Keratinocyte (primary cell): ENCODE measurements at regions not wholly inside any gene's neighbourhood (a gene's known extent, or its start where the extent isn't known, plus 50 kb on each side); places are given as distances from the start of the nearest gene placed in this dataset.

Experiments used
- DNase-seq: peaks from one replicate; pipeline ENCODE4 v3.0.0-alpha.2; 2011; ENCODE audit warnings: low read depth, missing footprints, low spot score
- FAIRE-seq: peaks from 2 replicates; lab custom pipeline; 2011; peaks lifted over from hg19 to GRCh38; lab: Jason Lieb, UNC
- H2AFZ ChIP-seq: 2 replicates; pipeline ENCODE4 v1.6.0; 2012; ENCODE audit warnings: low read length, control low read depth, inconsistent platforms; ENCODE audit not compliant: control insufficient read depth
- H3K27ac ChIP-seq: 2 replicates; pipeline ENCODE4 v1.5.1; 2011; ENCODE audit warnings: low read length; ENCODE audit not compliant: control insufficient read depth, insufficient read depth
- H3K27me3 ChIP-seq: 3 replicates; pipeline ENCODE4 v1.6.0; 2011; ENCODE audit warnings: low read length; ENCODE audit not compliant: control insufficient read depth, insufficient read depth; ENCODE audit errors: extremely low read depth
- H3K36me3 ChIP-seq, 2 experiments: 2 replicates in 1 of 2; 3 replicates in 1 of 2; pipeline ENCODE4 v1.5.1; 2011; ENCODE audit warnings: low read length in 2 of 2, mild to moderate bottlenecking in 1 of 2; ENCODE audit not compliant: control insufficient read depth in 2 of 2, insufficient read depth in 2 of 2; ENCODE audit errors: extremely low read depth in 1 of 2
- H3K4me1 ChIP-seq: 3 replicates; pipeline ENCODE4 v1.5.1; 2011; ENCODE audit warnings: low read length; ENCODE audit not compliant: control insufficient read depth, insufficient read depth; ENCODE audit errors: extremely low read depth
- H3K4me2 ChIP-seq: 3 replicates; pipeline ENCODE4 v1.6.0; 2011; ENCODE audit warnings: low read depth, low read length; ENCODE audit not compliant: control insufficient read depth, insufficient read depth; ENCODE audit errors: extremely low read depth
- H3K4me3 ChIP-seq, 3 experiments: fragments of 200-600 bp in 1 of 3; sonication (generic) in 1 of 3; 2 replicates in 2 of 3; 3 replicates in 1 of 3; pipeline ENCODE4 v1.5.1; 2011 to 2016; ENCODE audit warnings: low read length in 3 of 3, mild to moderate bottlenecking in 3 of 3, control low read depth in 2 of 3, inconsistent platforms in 1 of 3, low read depth in 1 of 3, mixed read lengths in 1 of 3, mixed run types in 1 of 3, moderate library complexity in 1 of 3; ENCODE audit not compliant: control insufficient read depth in 2 of 3, insufficient read depth in 2 of 3; ENCODE audit errors: extremely low read depth in 1 of 3
- H3K79me2 ChIP-seq: 2 replicates; pipeline ENCODE4 v1.6.0; 2012; ENCODE audit warnings: low read length; ENCODE audit not compliant: control insufficient read depth, insufficient read depth
- H3K9ac ChIP-seq: 3 replicates; pipeline ENCODE4 v1.6.0; 2011; ENCODE audit warnings: low read length; ENCODE audit not compliant: control insufficient read depth, insufficient read depth; ENCODE audit errors: extremely low read depth
- H3K9me1 ChIP-seq: 3 replicates; pipeline ENCODE4 v1.6.0; 2011; ENCODE audit warnings: low read length; ENCODE audit not compliant: control insufficient read depth, insufficient read depth; ENCODE audit errors: extremely low read depth
- H3K9me3 ChIP-seq: 2 replicates; pipeline ENCODE4 v1.5.1; 2012; ENCODE audit warnings: low read depth, low read length; ENCODE audit not compliant: control insufficient read depth
- H4K20me1 ChIP-seq: 3 replicates; pipeline ENCODE4 v1.6.0; 2011; ENCODE audit warnings: low read length; ENCODE audit not compliant: control insufficient read depth, insufficient read depth; ENCODE audit errors: extremely low read depth
- EZH2 ChIP-seq: IDR thresholded peaks from one replicate; pipeline ENCODE4 v1.6.1; 2012; ENCODE audit warnings: inconsistent platforms, mild to moderate bottlenecking, low read length, moderate library complexity
- dilution Hi-C: fragments of 300-500 bp; cut with MboI; formaldehyde crosslinking; loops from one replicate; pipeline ENCODE4 v1.7.0; 2020; ENCODE audit warnings: low sequenced_read_pairs; ENCODE audit not compliant: extremely low pct_ligation_motif_present
- TF ChIP-seq, protein P1 (sequence below), 3 experiments: IDR thresholded peaks in 1 of 3; conservative IDR thresholded peaks in 1 of 3; optimal IDR thresholded peaks in 1 of 3; 2 replicates in 2 of 3; 3 replicates in 1 of 3; pipeline versions ENCODE3 to v1.5.1; 2011; ENCODE audit warnings: low read length in 3 of 3, mild to moderate bottlenecking in 3 of 3, moderate library complexity in 2 of 3, control low read depth in 1 of 3, inconsistent platforms in 1 of 3; ENCODE audit not compliant: insufficient read depth in 2 of 3; ENCODE audit errors: extremely low read depth in 1 of 3

DNA sequence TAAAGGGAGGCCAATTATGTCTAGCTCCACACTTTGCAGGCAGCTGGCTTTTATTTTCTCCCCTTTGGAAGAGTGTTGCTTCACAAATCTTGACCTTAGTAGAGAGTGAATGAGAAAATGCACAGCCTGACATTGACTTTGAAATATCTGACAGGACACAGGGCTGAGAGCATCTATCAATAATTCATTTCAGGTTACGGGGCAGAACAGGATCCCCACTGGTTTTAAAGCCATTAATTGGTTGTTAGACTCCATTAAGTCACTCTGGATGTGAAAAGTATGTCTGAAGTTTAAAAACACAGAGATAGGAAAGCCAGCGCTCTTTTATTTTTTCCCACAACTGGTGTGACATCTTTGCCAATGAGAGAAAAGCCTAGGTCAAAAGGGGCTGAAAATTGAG lies 251.9 kb upstream of the TMC3 start:
- dilution Hi-C loops = no loop called here
- FAIRE-seq = no peak
- H3K4me2 ChIP-seq = no peak overlapping the region

DNA sequence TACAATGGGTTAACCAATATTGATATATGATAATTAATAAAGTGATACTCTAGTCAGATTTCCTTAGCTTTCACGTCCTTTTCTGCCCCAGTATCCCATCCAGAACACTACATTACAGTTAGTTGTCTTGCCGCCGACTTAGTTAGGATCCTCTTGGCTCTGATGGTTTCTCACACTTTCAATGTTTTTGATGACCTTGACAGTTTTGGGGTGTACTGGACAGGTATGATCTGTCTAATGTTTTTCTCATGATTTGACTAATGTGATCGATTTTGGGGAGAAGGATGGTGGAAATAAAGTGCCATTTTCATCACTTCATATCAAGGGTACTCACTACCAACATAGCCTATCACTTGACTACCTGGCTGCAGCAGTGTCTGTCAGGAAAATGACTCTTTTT lies 245.0 kb upstream of the TMC3 start:
- DNase-seq (no peak), FAIRE-seq (no peak)
- dilution Hi-C loops = no loop called here
- Histone ChIP-seq H3K9me1 (no peaks in the 10 kb centered on the region), H3K27ac (no peak overlapping the region), H3K9me3 (no peaks in the 10 kb centered on the region), H3K9ac (no peak overlapping the region), H3K4me3 (no peak overlapping the region), H2AFZ (no peak overlapping the region), H3K4me1 (no peaks in the 10 kb centered on the region), H3K36me3 (no peaks in the 10 kb centered on the region), H3K4me2 (no peak overlapping the region), H3K27me3 (no peaks in the 10 kb centered on the region), H3K79me2 (no peaks in the 10 kb centered on the region), H4K20me1 (no peaks in the 10 kb centered on the region)
- no peak for TF ChIP-seq EZH2
- TF ChIP-seq, protein P1, sequence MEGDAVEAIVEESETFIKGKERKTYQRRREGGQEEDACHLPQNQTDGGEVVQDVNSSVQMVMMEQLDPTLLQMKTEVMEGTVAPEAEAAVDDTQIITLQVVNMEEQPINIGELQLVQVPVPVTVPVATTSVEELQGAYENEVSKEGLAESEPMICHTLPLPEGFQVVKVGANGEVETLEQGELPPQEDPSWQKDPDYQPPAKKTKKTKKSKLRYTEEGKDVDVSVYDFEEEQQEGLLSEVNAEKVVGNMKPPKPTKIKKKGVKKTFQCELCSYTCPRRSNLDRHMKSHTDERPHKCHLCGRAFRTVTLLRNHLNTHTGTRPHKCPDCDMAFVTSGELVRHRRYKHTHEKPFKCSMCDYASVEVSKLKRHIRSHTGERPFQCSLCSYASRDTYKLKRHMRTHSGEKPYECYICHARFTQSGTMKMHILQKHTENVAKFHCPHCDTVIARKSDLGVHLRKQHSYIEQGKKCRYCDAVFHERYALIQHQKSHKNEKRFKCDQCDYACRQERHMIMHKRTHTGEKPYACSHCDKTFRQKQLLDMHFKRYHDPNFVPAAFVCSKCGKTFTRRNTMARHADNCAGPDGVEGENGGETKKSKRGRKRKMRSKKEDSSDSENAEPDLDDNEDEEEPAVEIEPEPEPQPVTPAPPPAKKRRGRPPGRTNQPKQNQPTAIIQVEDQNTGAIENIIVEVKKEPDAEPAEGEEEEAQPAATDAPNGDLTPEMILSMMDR (optimal IDR thresholded peaks at IDR 0.05 in 1 of 3, IDR thresholded peaks at IDR 0.05 in 1 of 3, conservative IDR thresholded peaks at IDR 0.05 in 1 of 3; ENCODE audit: extremely low read depth in 1 of 3, insufficient read depth in 2 of 3, low read length in 3 of 3) = no peak

More for the DNA sequence above, 251.9 kb upstream of the TMC3 start:
- Histone ChIP-seq H2AFZ (no peak overlapping the region), H3K27me3 (no peaks in the 10 kb centered on the region), H4K20me1 (no peaks in the 10 kb centered on the region), H3K9me1 (no peaks in the 10 kb centered on the region), H3K9ac (no peak overlapping the region), H3K27ac (no peak overlapping the region), H3K4me3 (no peak overlapping the region), H3K4me1 (no peaks in the 10 kb centered on the region), H3K9me3 (no peaks in the 10 kb centered on the region), H3K79me2 (no peaks in the 10 kb centered on the region), H3K36me3 (no peaks in the 10 kb centered on the region)
- no peak for DNase-seq
- TF ChIP-seq, protein P1 (optimal IDR thresholded peaks at IDR 0.05 in 1 of 3, IDR thresholded peaks at IDR 0.05 in 1 of 3, conservative IDR thresholded peaks at IDR 0.05 in 1 of 3; ENCODE audit: extremely low read depth in 1 of 3, insufficient read depth in 2 of 3, low read length in 3 of 3) = no peak
- no peak for TF ChIP-seq EZH2
